SU-DHL-6 (cell line): ENCODE measurements at regions not wholly inside any gene's neighbourhood (a gene's known extent, or its start where the extent isn't known, plus 50 kb on each side); places are given as distances from the start of the nearest gene placed in this dataset.
A peak's percentile ranks its signal among the peaks of the same experiment; 100 is the strongest.
"Not testable (repeated sequence)": the region's sequence is repeated elsewhere in the genome, so short reads cannot be mapped to it uniquely, and the experiment has no call there.

ENCODE experiments used
- H2AFZ ChIP-seq: fragments of 200-600 bp; sonication (generic); 2 replicates; pipeline ENCODE4 v1.6.1; 2014; ENCODE audit warnings: low read depth, mild to moderate bottlenecking, moderate library complexity, mixed read lengths, antibody characterized with exemption, low read length; ENCODE audit not compliant: severe bottlenecking
- H3F3A ChIP-seq: fragments of 200-600 bp; shearing (Covaris generic); 2 replicates; pipeline ENCODE4 v1.6.0; 2016; ENCODE audit warnings: antibody characterized with exemption, mild to moderate bottlenecking; ENCODE audit not compliant: insufficient read depth
- H3K27ac ChIP-seq: fragments of 200-600 bp; sonication (generic); 2 replicates; pipeline ENCODE4 v1.5.1; 2016; ENCODE audit warnings: low read depth, mild to moderate bottlenecking, low read length, moderate library complexity, mixed read lengths
- H3K27me3 ChIP-seq: fragments of 200-600 bp; sonication (generic), shearing (Covaris generic); 2 replicates; pipeline ENCODE4 v1.6.0; 2014; ENCODE audit warnings: mild to moderate bottlenecking, low read length
- H3K36me3 ChIP-seq: fragments of 200-600 bp; sonication (generic); 2 replicates; pipeline ENCODE4 v1.6.1; 2014; ENCODE audit warnings: mild to moderate bottlenecking, low read length, mixed read lengths
- H3K4me2 ChIP-seq: fragments of 300-600, 200-600 bp; shearing (Covaris generic), sonication (generic); 2 replicates; pipeline ENCODE4 v1.6.0; 2014; ENCODE audit warnings: low read length, low read depth, mild to moderate bottlenecking; ENCODE audit not compliant: poor library complexity, severe bottlenecking
- H3K4me3 ChIP-seq: fragments of 200-600 bp; sonication (generic); 2 replicates; pipeline ENCODE4 v1.5.1; 2014; ENCODE audit warnings: antibody characterized with exemption, low read length, mild to moderate bottlenecking, mixed read lengths; ENCODE audit not compliant: insufficient read depth, poor library complexity, severe bottlenecking
- H3K79me2 ChIP-seq: fragments of 200-600 bp; sonication (generic); 2 replicates; pipeline ENCODE4 v1.6.1; 2014; ENCODE audit warnings: mild to moderate bottlenecking, low read length, moderate library complexity; ENCODE audit not compliant: insufficient read depth
- H3K9ac ChIP-seq: fragments of 200-600 bp; sonication (generic); 2 replicates; pipeline ENCODE4 v1.7.0; 2014; ENCODE audit warnings: mild to moderate bottlenecking, low read length
- H3K9me2 ChIP-seq: fragments of 200-600 bp; sonication (generic); replicated peaks from 2 replicates; pipeline ENCODE4 v1.6.1; 2014; ENCODE audit warnings: low read length; ENCODE audit not compliant: insufficient read depth
- H3K9me3 ChIP-seq: fragments of 200-600 bp; sonication (generic); 2 replicates; pipeline ENCODE4 v1.6.1; 2014; ENCODE audit warnings: low read length, mixed read lengths; ENCODE audit not compliant: insufficient read depth
- H4K20me1 ChIP-seq: fragments of 200-600 bp; sonication (generic); 2 replicates; pipeline ENCODE4 v1.6.1; 2014; ENCODE audit warnings: low read depth, mild to moderate bottlenecking, antibody characterized with exemption, low read length, moderate library complexity, mixed read lengths
- CTCF ChIP-seq: fragments of 200-600 bp; sonication (generic); IDR thresholded peaks from one replicate; pipeline ENCODE4 v1.5.1; 2017; ENCODE audit warnings: antibody characterized with exemption, mild to moderate bottlenecking, low read length, moderate library complexity; ENCODE audit not compliant: insufficient read depth, poor library complexity, severe bottlenecking
- EZH2phosphoT487 ChIP-seq: fragments of 200-600 bp; sonication (generic), shearing (Covaris generic); conservative IDR thresholded peaks from 2 replicates; pipeline ENCODE4 v1.6.1; 2018; ENCODE audit warnings: mild to moderate bottlenecking, antibody characterized with exemption, low read length, moderate library complexity, mixed read lengths

GRCh38 chr1:188006354-188006753, 1177.6 kb downstream of the PLA2G4A start:
- Histone ChIP-seq H3K4me2 (no peak overlapping the region), H3K27ac (no peak overlapping the region), H3K9me3 (no peaks in the 10 kb centered on the region), H2AFZ (peak overlapping the region; percentile 85), H3K9ac (no peak overlapping the region), H3K36me3 (no peaks in the 10 kb centered on the region), H3K27me3 (no peaks in the 10 kb centered on the region), H3K79me2 (no peaks in the 10 kb centered on the region), H3F3A (no peaks in the 10 kb centered on the region), H3K9me2 (no peaks in the 10 kb centered on the region), H3K4me3 (no peak overlapping the region), H4K20me1 (no peaks in the 10 kb centered on the region)
- TF ChIP-seq CTCF, result no peak
- TF ChIP-seq EZH2phosphoT487, result no peak

- H2AFZ ChIP-seq, H3F3A ChIP-seq, H3K4me2 ChIP-seq, H3K27ac ChIP-seq, H3K27me3 ChIP-seq, H3K9me3 ChIP-seq, H3K36me3 ChIP-seq, H3K9me2 ChIP-seq, H4K20me1 ChIP-seq, H3K79me2 ChIP-seq, H3K9ac ChIP-seq, H3K4me3 ChIP-seq: not testable (repeated sequence)
Measured at GRCh38 chr1:188013222-188013849, 1184.6 kb downstream of the PLA2G4A start.

GRCh38 chr1:188017921-188018320, 1189.2 kb downstream of the PLA2G4A start:
- Histone ChIP-seq H4K20me1 (no peaks in the 10 kb centered on the region), H3K9me3 (no peaks in the 10 kb centered on the region), H3K27ac (no peak overlapping the region), H3F3A (no peaks in the 10 kb centered on the region), H2AFZ (no peak overlapping the region), H3K9me2 (no peaks in the 10 kb centered on the region), H3K4me3 (no peak overlapping the region), H3K79me2 (no peaks in the 10 kb centered on the region), H3K36me3 (no peaks in the 10 kb centered on the region), H3K9ac (no peak overlapping the region), H3K27me3 (no peaks in the 10 kb centered on the region), H3K4me2 (no peak overlapping the region)
- TF ChIP-seq EZH2phosphoT487 (no peak), CTCF (no peak)

- Histone ChIP-seq H3K27ac (no peak overlapping the region), H3K36me3 (no peaks in the 10 kb centered on the region), H3K4me2 (no peak overlapping the region), H3K4me3 (no peak overlapping the region), H3K9me2 (no peaks in the 10 kb centered on the region), H3K27me3 (no peaks in the 10 kb centered on the region), H3K79me2 (no peaks in the 10 kb centered on the region), H4K20me1 (no peaks in the 10 kb centered on the region), H3F3A (no peaks in the 10 kb centered on the region), H3K9ac (no peak overlapping the region), H2AFZ (no peak overlapping the region), H3K9me3 (no peaks in the 10 kb centered on the region)
- TF ChIP-seq CTCF (no peak), EZH2phosphoT487 (no peak)
Measured at GRCh38 chr1:188022661-188023060, 1193.9 kb downstream of the PLA2G4A start.
